HUES64 (cell line): ENCODE measurements at regions not wholly inside any gene's neighbourhood (a gene's known extent, or its start where the extent isn't known, plus 50 kb on each side); places are given as distances from the start of the nearest gene placed in this dataset.

Experiments
- H3K27ac ChIP-seq: 2 replicates; pipeline ENCODE4 v1.7.0; 2013; ENCODE audit warnings: low read depth, low read length, inconsistent platforms
- H3K27me3 ChIP-seq: 2 replicates; pipeline ENCODE4 v1.6.1; 2013; ENCODE audit warnings: mild to moderate bottlenecking, low read length; ENCODE audit not compliant: insufficient read depth
- H3K36me3 ChIP-seq: 2 replicates; pipeline ENCODE4 v1.6.1; 2013; ENCODE audit warnings: mild to moderate bottlenecking, low read length; ENCODE audit not compliant: insufficient read depth
- H3K4me1 ChIP-seq: 2 replicates; pipeline ENCODE4 v1.6.1; 2013; ENCODE audit warnings: mild to moderate bottlenecking, low read length, moderate library complexity; ENCODE audit not compliant: insufficient read depth
- H3K4me3 ChIP-seq: 2 replicates; pipeline ENCODE4 v1.5.1; 2013; ENCODE audit warnings: mild to moderate bottlenecking, low read length, moderate library complexity
- H3K9ac ChIP-seq: 2 replicates; pipeline ENCODE4 v1.6.1; 2013; ENCODE audit warnings: mild to moderate bottlenecking, low read depth, low read length
- H3K9me3 ChIP-seq: 2 replicates; pipeline ENCODE4 v1.6.1; 2013; ENCODE audit warnings: low read depth, low read length; ENCODE audit not compliant: insufficient read depth
- WGBS: fragments of 150-250, 120-280 bp; methylation state at CpG from one replicate; pipeline ENCODE4 v1.1.7; 2013; ENCODE audit warnings: missing lambda C conversion rate; 5-methylcytosine and 5-hydroxymethylcytosine counted together

DNA sequence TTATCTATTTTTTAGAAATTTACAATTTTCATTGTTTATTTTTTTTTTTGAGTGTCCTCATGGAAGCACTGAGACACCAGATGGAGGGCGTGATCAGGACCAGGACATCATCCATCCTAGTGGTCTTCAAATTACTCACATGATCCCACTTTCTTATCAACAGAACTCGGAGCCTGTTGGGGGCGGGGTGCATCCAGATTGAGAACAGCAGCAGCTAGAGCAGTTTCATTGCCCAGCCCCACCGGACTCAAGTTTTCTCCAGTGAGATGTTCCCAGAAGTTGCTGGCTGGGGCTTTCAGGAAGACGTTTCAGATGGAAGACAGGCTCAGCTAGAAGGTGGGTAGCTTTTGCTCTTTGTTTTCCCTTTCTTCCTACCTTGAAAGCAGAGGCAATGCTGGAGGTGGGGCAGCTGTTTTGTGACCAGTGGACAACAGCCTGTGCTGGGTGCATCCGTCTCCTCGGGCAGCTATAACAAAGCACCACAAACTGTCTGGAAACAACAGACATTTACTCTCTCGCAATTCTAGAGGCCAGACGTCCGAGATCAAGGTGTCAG lies 562.1 kb downstream of the TBC1D22A start:
- WGBS = 70% methylated on average over 10 of the region's 10 CpGs
- H3K27ac ChIP-seq = no peak overlapping the region
- no peaks in the 10 kb centered on the region for H3K4me1 ChIP-seq
- H3K36me3 ChIP-seq = no peaks in the 10 kb centered on the region
- H3K27me3 ChIP-seq = no peaks in the 10 kb centered on the region
- H3K9ac ChIP-seq = no peak overlapping the region
- H3K4me3 ChIP-seq = no peak overlapping the region
- peaks cover 88% of the 10 kb centered on the region for H3K9me3 ChIP-seq

GRCh38 chr22:47323518-47323917 lies 561.1 kb downstream of the TBC1D22A start:
- Histone ChIP-seq H3K9ac (no peak overlapping the region), H3K27ac (no peak overlapping the region), H3K4me1 (no peaks in the 10 kb centered on the region), H3K4me3 (no peak overlapping the region), H3K36me3 (no peaks in the 10 kb centered on the region), H3K27me3 (no peaks in the 10 kb centered on the region), H3K9me3 (peaks cover 88% of the 10 kb centered on the region)
- WGBS = 81% methylated on average over 6 of the region's 6 CpGs

GRCh38 chr22:47322854-47323253 lies 560.4 kb downstream of the TBC1D22A start:
- peaks cover 92% of the 10 kb centered on the region for H3K9me3 ChIP-seq
- H3K4me1 ChIP-seq = no peaks in the 10 kb centered on the region
- H3K4me3 ChIP-seq = no peak overlapping the region

DNA sequence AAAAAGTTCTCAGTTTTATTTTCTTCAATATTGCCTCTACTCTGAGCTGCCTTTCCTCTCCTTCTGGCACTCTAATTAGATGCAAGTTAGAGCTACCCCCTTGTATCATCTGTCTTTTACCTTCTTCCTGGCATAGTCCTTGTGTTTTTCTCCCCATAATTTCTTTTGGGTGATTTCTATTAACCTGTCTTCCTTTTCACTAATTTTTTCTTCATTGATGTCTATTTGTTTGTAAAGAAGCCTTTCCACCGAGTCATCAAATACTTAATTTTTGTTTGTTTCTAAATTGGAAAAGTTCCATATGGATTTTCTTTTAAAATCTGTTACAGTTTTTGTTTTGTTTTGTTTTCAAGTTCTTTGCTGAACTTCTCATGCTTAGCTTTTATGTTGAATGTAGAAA lies 558.1 kb downstream of the TBC1D22A start:
- Histone ChIP-seq H3K9me3 (peaks cover 95% of the 10 kb centered on the region), H3K4me3 (no peak overlapping the region), H3K27me3 (no peaks in the 10 kb centered on the region), H3K4me1 (no peaks in the 10 kb centered on the region), H3K36me3 (no peaks in the 10 kb centered on the region), H3K9ac (no peak overlapping the region), H3K27ac (no peak overlapping the region)
- WGBS = 100% methylated on average over 1 of the region's 1 CpG

More at GRCh38 chr22:47322854-47323253, 560.4 kb downstream of the TBC1D22A start:
- Histone ChIP-seq H3K36me3 (no peaks in the 10 kb centered on the region), H3K27ac (no peak overlapping the region), H3K27me3 (no peaks in the 10 kb centered on the region), H3K9ac (no peak overlapping the region)
- 71% methylated on average over 7 of the region's 7 CpGs for WGBS

GRCh38 chr22:47318041-47318737 lies 555.7 kb downstream of the TBC1D22A start:
- Histone ChIP-seq H3K27ac (no peak overlapping the region), H3K4me1 (no peaks in the 10 kb centered on the region), H3K4me3 (no peak overlapping the region), H3K27me3 (no peaks in the 10 kb centered on the region), H3K9ac (no peak overlapping the region), H3K9me3 (peaks cover 93% of the 10 kb centered on the region), H3K36me3 (no peaks in the 10 kb centered on the region)
- WGBS = 83% methylated on average over 5 of the region's 9 CpGs

DNA sequence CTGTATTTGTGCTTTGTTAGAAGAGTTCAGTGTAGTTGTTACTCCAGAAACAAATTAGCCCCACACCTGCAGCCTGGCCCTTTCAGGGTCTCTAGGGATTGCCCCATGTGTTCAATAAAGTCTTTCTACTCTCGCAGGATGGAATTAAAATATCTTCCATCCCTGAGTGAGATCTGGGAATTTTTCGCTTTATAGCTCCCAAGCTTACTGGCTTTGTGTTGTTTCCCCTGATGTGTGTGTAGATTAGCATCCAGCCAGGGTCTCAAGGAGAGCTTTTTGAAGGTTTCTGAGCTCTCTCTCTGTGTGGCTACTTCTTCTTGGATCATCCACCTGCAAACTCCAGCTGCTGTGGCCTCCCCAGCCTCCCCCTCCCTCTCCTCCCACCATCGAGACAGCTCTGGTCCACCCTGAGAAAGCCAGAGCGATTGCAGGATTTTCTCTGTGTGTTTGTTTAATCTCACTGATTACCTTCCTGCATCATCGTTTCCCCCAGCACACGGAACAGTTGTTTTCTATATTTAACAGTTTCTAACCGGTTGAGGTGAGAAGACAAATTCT lies 553.5 kb downstream of the TBC1D22A start:
- WGBS = 83% methylated on average over 7 of the region's 7 CpGs
- H3K9me3 ChIP-seq = peaks cover 92% of the 10 kb centered on the region
- no peak overlapping the region for H3K9ac ChIP-seq
- H3K27me3 ChIP-seq = no peaks in the 10 kb centered on the region
- no peaks in the 10 kb centered on the region for H3K36me3 ChIP-seq
- no peaks in the 10 kb centered on the region for H3K4me1 ChIP-seq
- no peak overlapping the region for H3K27ac ChIP-seq
- H3K4me3 ChIP-seq = no peak overlapping the region

- Histone ChIP-seq H3K27ac (no peak overlapping the region), H3K27me3 (no peaks in the 10 kb centered on the region), H3K9ac (no peak overlapping the region), H3K4me1 (no peaks in the 10 kb centered on the region), H3K9me3 (peaks cover 94% of the 10 kb centered on the region), H3K4me3 (no peak overlapping the region), H3K36me3 (no peaks in the 10 kb centered on the region)
- no CpG with 5 or more reads among the region's 1 CpG for WGBS
Measured at GRCh38 chr22:47310601-47311000, 548.2 kb downstream of the TBC1D22A start.

DNA sequence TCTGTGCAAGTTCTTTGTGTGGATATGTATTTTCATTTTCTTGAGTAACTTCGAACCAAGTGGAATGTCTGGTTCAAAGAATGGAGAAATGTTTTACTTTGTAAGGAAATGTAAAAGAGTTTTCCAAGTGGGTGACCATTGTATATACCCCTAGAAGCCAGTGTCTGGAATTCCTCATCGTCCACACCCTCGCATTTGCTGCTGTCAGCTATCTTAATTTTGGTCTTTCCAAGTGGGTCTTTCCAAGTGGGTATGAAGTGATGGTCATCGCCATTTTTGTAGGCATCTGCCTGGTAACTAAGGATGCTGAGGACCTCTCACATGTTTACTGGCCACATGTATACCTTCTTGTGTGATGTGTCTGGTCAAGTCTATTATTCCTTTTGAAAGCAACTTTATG lies 547.5 kb downstream of the TBC1D22A start:
- no peaks in the 10 kb centered on the region for H3K27me3 ChIP-seq
- H3K36me3 ChIP-seq = no peaks in the 10 kb centered on the region
- H3K9ac ChIP-seq = no peak overlapping the region
- H3K4me1 ChIP-seq = no peaks in the 10 kb centered on the region
- no peak overlapping the region for H3K27ac ChIP-seq
- peaks cover 95% of the 10 kb centered on the region for H3K9me3 ChIP-seq
- H3K4me3 ChIP-seq = no peak overlapping the region
- WGBS = 79% methylated on average over 4 of the region's 4 CpGs

- no peak overlapping the region for H3K4me3 ChIP-seq
- H3K27me3 ChIP-seq = no peaks in the 10 kb centered on the region
- no peaks in the 10 kb centered on the region for H3K4me1 ChIP-seq
- H3K27ac ChIP-seq = no peak overlapping the region
- H3K9me3 ChIP-seq = peaks cover 95% of the 10 kb centered on the region
- no peaks in the 10 kb centered on the region for H3K36me3 ChIP-seq
- 70% methylated on average over 6 of the region's 6 CpGs for WGBS
- no peak overlapping the region for H3K9ac ChIP-seq
Measured at GRCh38 chr22:47309476-47309875, 547.0 kb downstream of the TBC1D22A start.

DNA sequence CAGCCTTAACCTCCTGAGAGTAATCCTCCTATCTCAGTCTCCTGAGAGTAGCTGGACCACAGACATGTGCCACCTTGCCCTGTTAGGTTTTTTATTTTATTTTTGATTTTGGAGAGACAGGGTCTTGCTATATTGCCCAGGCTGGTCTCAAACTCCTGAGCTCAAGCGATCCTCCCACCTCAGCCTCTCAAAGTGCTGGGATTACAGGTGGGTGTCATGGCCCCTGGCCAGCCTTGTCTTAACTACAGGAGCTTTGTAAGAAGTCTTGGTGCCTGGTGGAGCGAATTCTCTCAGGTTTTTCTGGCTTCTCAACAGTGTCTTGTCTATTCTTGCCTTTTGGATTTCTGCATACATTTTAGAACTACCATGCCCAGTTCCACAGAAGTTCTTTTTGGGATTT lies 546.4 kb downstream of the TBC1D22A start:
- H3K27ac ChIP-seq = no peak overlapping the region
- no peaks in the 10 kb centered on the region for H3K27me3 ChIP-seq
- H3K9ac ChIP-seq = no peak overlapping the region
- 42% methylated on average over 2 of the region's 2 CpGs for WGBS
- H3K9me3 ChIP-seq = peaks cover 95% of the 10 kb centered on the region
- H3K4me3 ChIP-seq = no peak overlapping the region
- no peaks in the 10 kb centered on the region for H3K4me1 ChIP-seq
- no peaks in the 10 kb centered on the region for H3K36me3 ChIP-seq

DNA sequence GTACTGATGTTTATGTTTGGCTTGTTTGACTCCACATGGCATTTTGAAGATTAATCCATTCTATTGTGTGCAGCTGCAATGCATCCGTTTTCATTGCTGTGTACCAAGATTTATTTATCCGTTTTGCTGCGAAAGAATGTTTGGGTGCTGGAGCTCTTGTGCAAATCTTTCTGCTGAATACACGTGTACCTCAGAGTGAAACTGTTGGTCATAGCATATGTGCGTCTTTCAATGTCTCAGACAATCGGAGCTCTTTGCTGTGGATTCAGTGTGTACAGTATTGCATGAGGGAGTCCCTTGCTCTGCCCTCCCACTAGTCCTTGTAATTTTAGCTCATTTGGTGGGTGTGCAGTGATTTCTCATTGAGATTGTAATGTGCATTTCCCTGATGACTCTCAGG lies 545.4 kb downstream of the TBC1D22A start:
- Histone ChIP-seq H3K27me3 (no peaks in the 10 kb centered on the region), H3K9ac (no peak overlapping the region)

More for the DNA sequence above, 545.4 kb downstream of the TBC1D22A start:
- Histone ChIP-seq H3K27ac (no peak overlapping the region), H3K36me3 (no peaks in the 10 kb centered on the region), H3K4me3 (no peak overlapping the region), H3K4me1 (no peaks in the 10 kb centered on the region), H3K9me3 (peaks cover 97% of the 10 kb centered on the region)
- 82% methylated on average over 6 of the region's 6 CpGs for WGBS
